Keratinocyte (primary cell): ENCODE measurements at regions not wholly inside any gene's neighbourhood (a gene's known extent, or its start where the extent isn't known, plus 50 kb on each side); places are given as distances from the start of the nearest gene placed in this dataset.

Experiments used
- DNase-seq: peaks from one replicate; pipeline ENCODE4 v3.0.0-alpha.2; 2011; ENCODE audit warnings: low read depth, missing footprints, low spot score
- FAIRE-seq: peaks from 2 replicates; lab custom pipeline; 2011; peaks lifted over from hg19 to GRCh38; lab: Jason Lieb, UNC
- H2AFZ ChIP-seq: 2 replicates; pipeline ENCODE4 v1.6.0; 2012; ENCODE audit warnings: low read length, control low read depth, inconsistent platforms; ENCODE audit not compliant: control insufficient read depth
- H3K27ac ChIP-seq: 2 replicates; pipeline ENCODE4 v1.5.1; 2011; ENCODE audit warnings: low read length; ENCODE audit not compliant: control insufficient read depth, insufficient read depth
- H3K27me3 ChIP-seq: 3 replicates; pipeline ENCODE4 v1.6.0; 2011; ENCODE audit warnings: low read length; ENCODE audit not compliant: control insufficient read depth, insufficient read depth; ENCODE audit errors: extremely low read depth
- H3K36me3 ChIP-seq, 2 experiments: 2 replicates in 1 of 2; 3 replicates in 1 of 2; pipeline ENCODE4 v1.5.1; 2011; ENCODE audit warnings: low read length in 2 of 2, mild to moderate bottlenecking in 1 of 2; ENCODE audit not compliant: control insufficient read depth in 2 of 2, insufficient read depth in 2 of 2; ENCODE audit errors: extremely low read depth in 1 of 2
- H3K4me1 ChIP-seq: 3 replicates; pipeline ENCODE4 v1.5.1; 2011; ENCODE audit warnings: low read length; ENCODE audit not compliant: control insufficient read depth, insufficient read depth; ENCODE audit errors: extremely low read depth
- H3K4me2 ChIP-seq: 3 replicates; pipeline ENCODE4 v1.6.0; 2011; ENCODE audit warnings: low read depth, low read length; ENCODE audit not compliant: control insufficient read depth, insufficient read depth; ENCODE audit errors: extremely low read depth
- H3K4me3 ChIP-seq, 3 experiments: fragments of 200-600 bp in 1 of 3; sonication (generic) in 1 of 3; 2 replicates in 2 of 3; 3 replicates in 1 of 3; pipeline ENCODE4 v1.5.1; 2011 to 2016; ENCODE audit warnings: low read length in 3 of 3, mild to moderate bottlenecking in 3 of 3, control low read depth in 2 of 3, inconsistent platforms in 1 of 3, low read depth in 1 of 3, mixed read lengths in 1 of 3, mixed run types in 1 of 3, moderate library complexity in 1 of 3; ENCODE audit not compliant: control insufficient read depth in 2 of 3, insufficient read depth in 2 of 3; ENCODE audit errors: extremely low read depth in 1 of 3
- H3K79me2 ChIP-seq: 2 replicates; pipeline ENCODE4 v1.6.0; 2012; ENCODE audit warnings: low read length; ENCODE audit not compliant: control insufficient read depth, insufficient read depth
- H3K9ac ChIP-seq: 3 replicates; pipeline ENCODE4 v1.6.0; 2011; ENCODE audit warnings: low read length; ENCODE audit not compliant: control insufficient read depth, insufficient read depth; ENCODE audit errors: extremely low read depth
- H3K9me1 ChIP-seq: 3 replicates; pipeline ENCODE4 v1.6.0; 2011; ENCODE audit warnings: low read length; ENCODE audit not compliant: control insufficient read depth, insufficient read depth; ENCODE audit errors: extremely low read depth
- H3K9me3 ChIP-seq: 2 replicates; pipeline ENCODE4 v1.5.1; 2012; ENCODE audit warnings: low read depth, low read length; ENCODE audit not compliant: control insufficient read depth
- H4K20me1 ChIP-seq: 3 replicates; pipeline ENCODE4 v1.6.0; 2011; ENCODE audit warnings: low read length; ENCODE audit not compliant: control insufficient read depth, insufficient read depth; ENCODE audit errors: extremely low read depth
- CTCF ChIP-seq, 3 experiments: IDR thresholded peaks in 1 of 3; conservative IDR thresholded peaks in 1 of 3; optimal IDR thresholded peaks in 1 of 3; 2 replicates in 2 of 3; 3 replicates in 1 of 3; pipeline versions ENCODE3 to v1.5.1; 2011; ENCODE audit warnings: low read length in 3 of 3, mild to moderate bottlenecking in 3 of 3, moderate library complexity in 2 of 3, control low read depth in 1 of 3, inconsistent platforms in 1 of 3; ENCODE audit not compliant: insufficient read depth in 2 of 3; ENCODE audit errors: extremely low read depth in 1 of 3
- EZH2 ChIP-seq: IDR thresholded peaks from one replicate; pipeline ENCODE4 v1.6.1; 2012; ENCODE audit warnings: inconsistent platforms, mild to moderate bottlenecking, low read length, moderate library complexity
- dilution Hi-C: fragments of 300-500 bp; cut with MboI; formaldehyde crosslinking; loops from one replicate; pipeline ENCODE4 v1.7.0; 2020; ENCODE audit warnings: low sequenced_read_pairs; ENCODE audit not compliant: extremely low pct_ligation_motif_present

GRCh38 chr14:82011460-82011859, 477.8 kb upstream of the SEL1L start:
- no peaks in the 10 kb centered on the region for H3K9me3 ChIP-seq
- TF ChIP-seq CTCF (optimal IDR thresholded peaks at IDR 0.05 in 1 of 3, IDR thresholded peaks at IDR 0.05 in 1 of 3, conservative IDR thresholded peaks at IDR 0.05 in 1 of 3; ENCODE audit: extremely low read depth in 1 of 3, insufficient read depth in 2 of 3, low read length in 3 of 3) (no peak), EZH2 (no peak)
- no peak overlapping the region for H2AFZ ChIP-seq
- no peaks in the 10 kb centered on the region for H3K36me3 ChIP-seq
- no peaks in the 10 kb centered on the region for H4K20me1 ChIP-seq
- no peak for FAIRE-seq
- H3K4me3 ChIP-seq = no peak overlapping the region
- DNase-seq = no peak
- H3K4me2 ChIP-seq = no peak overlapping the region
- H3K79me2 ChIP-seq = no peaks in the 10 kb centered on the region
- no peaks in the 10 kb centered on the region for H3K9me1 ChIP-seq
- dilution Hi-C loops = no loop called here
- H3K9ac ChIP-seq = no peak overlapping the region
- no peaks in the 10 kb centered on the region for H3K4me1 ChIP-seq
- no peaks in the 10 kb centered on the region for H3K27me3 ChIP-seq
- no peak overlapping the region for H3K27ac ChIP-seq

GRCh38 chr14:82029038-82029437, 495.4 kb upstream of the SEL1L start:
- DNase-seq = no peak
- Histone ChIP-seq H3K4me3 (no peak overlapping the region), H3K27me3 (no peaks in the 10 kb centered on the region), H2AFZ (no peak overlapping the region), H3K9me3 (no peaks in the 10 kb centered on the region), H3K9me1 (no peaks in the 10 kb centered on the region), H3K9ac (no peak overlapping the region), H3K4me1 (no peaks in the 10 kb centered on the region), H4K20me1 (no peaks in the 10 kb centered on the region), H3K27ac (no peak overlapping the region), H3K4me2 (no peak overlapping the region), H3K79me2 (no peaks in the 10 kb centered on the region), H3K36me3 (no peaks in the 10 kb centered on the region)
- FAIRE-seq = no peak
- dilution Hi-C loops = no loop called here
- no peak for TF ChIP-seq EZH2
- no peak for TF ChIP-seq CTCF (optimal IDR thresholded peaks at IDR 0.05 in 1 of 3, IDR thresholded peaks at IDR 0.05 in 1 of 3, conservative IDR thresholded peaks at IDR 0.05 in 1 of 3; ENCODE audit: extremely low read depth in 1 of 3, insufficient read depth in 2 of 3, low read length in 3 of 3)
